Panc1 (cell line): ENCODE measurements at regions not wholly inside any gene's neighbourhood (a gene's known extent, or its start where the extent isn't known, plus 50 kb on each side); places are given as distances from the start of the nearest gene placed in this dataset.
"Not testable (repeated sequence)": the region's sequence is repeated elsewhere in the genome, so short reads cannot be mapped to it uniquely, and the experiment has no call there.

Experiments
- ATAC-seq: fragments of 200-7000 bp; cut with Tn5 transposase; 2 replicates; pipeline ENCODE4 v1.9.1; 2020; ENCODE audit warnings: mild to moderate bottlenecking, moderate library complexity
- BruUV-seq: library from RNA; stranded (reverse); fragments of 400-500 nt; replicated peaks from 2 replicates; lab custom pipeline; 2021; lab: Mats Ljungman, UMichigan
- CTCF ChIA-PET: fragments of 300-600 bp; sonication (Branson Sonifier 250); formaldehyde crosslinking; loops from one replicate; lab custom pipeline; 2022; ENCODE audit warnings: antibody characterized with exemption; lab: Charles Lee
- POLR2A ChIA-PET: fragments of 300-600 bp; sonication (Branson Sonifier 250); formaldehyde crosslinking; loops from one replicate; lab custom pipeline; 2022; ENCODE audit warnings: antibody characterized with exemption; lab: Charles Lee
- DNase-seq: peaks from one replicate; pipeline ENCODE4 v3.0.0-alpha.2; 2010; ENCODE audit warnings: low read depth, low spot score
- H3K27ac ChIP-seq: 2 replicates; pipeline ENCODE4 v1.5.1; 2011; ENCODE audit warnings: mild to moderate bottlenecking, low read length, inconsistent platforms
- H3K27me3 ChIP-seq: fragments of 200-500 bp; sonication (Bioruptor generic); 2 replicates; pipeline ENCODE4 v1.6.0; 2014; ENCODE audit warnings: low read length, inconsistent platforms; ENCODE audit not compliant: control insufficient read depth, insufficient read depth
- H3K36me3 ChIP-seq: fragments of 200-500 bp; sonication (Bioruptor generic); 2 replicates; pipeline ENCODE4 v1.5.1; 2014; ENCODE audit warnings: inconsistent platforms, mild to moderate bottlenecking, low read length, moderate library complexity; ENCODE audit not compliant: control insufficient read depth, insufficient read depth
- H3K4me1 ChIP-seq: 2 replicates; pipeline ENCODE4 v1.5.1; 2011; ENCODE audit warnings: inconsistent platforms, mild to moderate bottlenecking, low read length, moderate library complexity; ENCODE audit not compliant: control insufficient read depth, insufficient read depth
- H3K4me3 ChIP-seq, 2 experiments: 2 replicates each; pipeline ENCODE4 v1.5.1; 2011 to 2012; ENCODE audit warnings: low read depth in 2 of 2, low read length in 2 of 2, mild to moderate bottlenecking in 2 of 2, inconsistent platforms in 1 of 2, moderate library complexity in 1 of 2
- H3K9me3 ChIP-seq: fragments of 200-500 bp; sonication (Bioruptor generic); 2 replicates; pipeline ENCODE4 v1.5.1; 2014; ENCODE audit warnings: low read depth, mild to moderate bottlenecking, inconsistent platforms, low read length, moderate library complexity; ENCODE audit not compliant: control insufficient read depth, insufficient read depth
- POLR2AphosphoS5 ChIP-seq: IDR thresholded peaks from 2 replicates; pipeline ENCODE4 v1.6.1; 2012; ENCODE audit warnings: mild to moderate bottlenecking, low read depth, low read length, moderate library complexity
- SIN3A ChIP-seq: IDR thresholded peaks from 2 replicates; pipeline ENCODE4 v1.6.1; 2012; ENCODE audit warnings: low read depth, mild to moderate bottlenecking, low read length, moderate library complexity, borderline replicate concordance; ENCODE audit not compliant: insufficient read depth
- TCF7L2 ChIP-seq: IDR thresholded peaks from 2 replicates; pipeline ENCODE4 v1.6.1; 2011; ENCODE audit warnings: mild to moderate bottlenecking, low read depth, low read length, inconsistent platforms
- in situ Hi-C: cut with HindIII; loops from 2 replicates; pipeline ENCODE4 v1.10.0; 2016; ENCODE audit warnings: low sequenced_read_pairs, low pct_unique_long_range_greater_than_20kb
- intact Hi-C: fragments of 100-400 bp; cut with micrococcal nuclease; formaldehyde crosslinking; loops from one replicate; pipeline ENCODE4 v1.10.0; 2022; ENCODE audit not compliant: unreplicated experiment
- TF ChIP-seq, protein P1 (sequence below): fragments of 450-650 bp; IDR thresholded peaks from 2 replicates; pipeline ENCODE4 v1.5.1; 2017; ENCODE audit warnings: mild to moderate bottlenecking
- TF ChIP-seq, protein P2 (sequence below), 2 experiments: IDR thresholded peaks; 2 replicates each; pipeline ENCODE4 v1.6.1; 2011 to 2012; ENCODE audit warnings: low read depth in 2 of 2, control low read depth in 1 of 2, low read length in 1 of 2, mild to moderate bottlenecking in 1 of 2, moderate library complexity in 1 of 2; ENCODE audit not compliant: insufficient read depth in 1 of 2

- Histone ChIP-seq H3K36me3 (no peaks in the 10 kb centered on the region), H3K9me3 (no peaks in the 10 kb centered on the region), H3K4me3 (no peak overlapping the region), H3K27me3 (no peaks in the 10 kb centered on the region), H3K27ac (no peak overlapping the region), H3K4me1 (no peaks in the 10 kb centered on the region)
- ATAC-seq (no peak), DNase-seq (peak; percentile 10)
- intact Hi-C loops: no loop called here
- ChIA-PET CTCF (interaction anchor here (0.5 to 1.1 kb wide), 3 partner anchors 381 to 1517 kb away, joined by 3 to 4 read pairs (median 3); partner anchors contain the start of gene ZC3H12B), POLR2A (interaction anchor here (0.6 kb wide), 2 partner anchors 28 to 254 kb away, joined by 5 to 6 read pairs; no protein-coding TSS in a partner anchor)
- no TSS peak for BruUV-seq
- TF ChIP-seq, protein P1, sequence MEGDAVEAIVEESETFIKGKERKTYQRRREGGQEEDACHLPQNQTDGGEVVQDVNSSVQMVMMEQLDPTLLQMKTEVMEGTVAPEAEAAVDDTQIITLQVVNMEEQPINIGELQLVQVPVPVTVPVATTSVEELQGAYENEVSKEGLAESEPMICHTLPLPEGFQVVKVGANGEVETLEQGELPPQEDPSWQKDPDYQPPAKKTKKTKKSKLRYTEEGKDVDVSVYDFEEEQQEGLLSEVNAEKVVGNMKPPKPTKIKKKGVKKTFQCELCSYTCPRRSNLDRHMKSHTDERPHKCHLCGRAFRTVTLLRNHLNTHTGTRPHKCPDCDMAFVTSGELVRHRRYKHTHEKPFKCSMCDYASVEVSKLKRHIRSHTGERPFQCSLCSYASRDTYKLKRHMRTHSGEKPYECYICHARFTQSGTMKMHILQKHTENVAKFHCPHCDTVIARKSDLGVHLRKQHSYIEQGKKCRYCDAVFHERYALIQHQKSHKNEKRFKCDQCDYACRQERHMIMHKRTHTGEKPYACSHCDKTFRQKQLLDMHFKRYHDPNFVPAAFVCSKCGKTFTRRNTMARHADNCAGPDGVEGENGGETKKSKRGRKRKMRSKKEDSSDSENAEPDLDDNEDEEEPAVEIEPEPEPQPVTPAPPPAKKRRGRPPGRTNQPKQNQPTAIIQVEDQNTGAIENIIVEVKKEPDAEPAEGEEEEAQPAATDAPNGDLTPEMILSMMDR: peak; percentile 65
- TF ChIP-seq POLR2AphosphoS5: no peak
- no peak for TF ChIP-seq TCF7L2
- TF ChIP-seq, protein P2, sequence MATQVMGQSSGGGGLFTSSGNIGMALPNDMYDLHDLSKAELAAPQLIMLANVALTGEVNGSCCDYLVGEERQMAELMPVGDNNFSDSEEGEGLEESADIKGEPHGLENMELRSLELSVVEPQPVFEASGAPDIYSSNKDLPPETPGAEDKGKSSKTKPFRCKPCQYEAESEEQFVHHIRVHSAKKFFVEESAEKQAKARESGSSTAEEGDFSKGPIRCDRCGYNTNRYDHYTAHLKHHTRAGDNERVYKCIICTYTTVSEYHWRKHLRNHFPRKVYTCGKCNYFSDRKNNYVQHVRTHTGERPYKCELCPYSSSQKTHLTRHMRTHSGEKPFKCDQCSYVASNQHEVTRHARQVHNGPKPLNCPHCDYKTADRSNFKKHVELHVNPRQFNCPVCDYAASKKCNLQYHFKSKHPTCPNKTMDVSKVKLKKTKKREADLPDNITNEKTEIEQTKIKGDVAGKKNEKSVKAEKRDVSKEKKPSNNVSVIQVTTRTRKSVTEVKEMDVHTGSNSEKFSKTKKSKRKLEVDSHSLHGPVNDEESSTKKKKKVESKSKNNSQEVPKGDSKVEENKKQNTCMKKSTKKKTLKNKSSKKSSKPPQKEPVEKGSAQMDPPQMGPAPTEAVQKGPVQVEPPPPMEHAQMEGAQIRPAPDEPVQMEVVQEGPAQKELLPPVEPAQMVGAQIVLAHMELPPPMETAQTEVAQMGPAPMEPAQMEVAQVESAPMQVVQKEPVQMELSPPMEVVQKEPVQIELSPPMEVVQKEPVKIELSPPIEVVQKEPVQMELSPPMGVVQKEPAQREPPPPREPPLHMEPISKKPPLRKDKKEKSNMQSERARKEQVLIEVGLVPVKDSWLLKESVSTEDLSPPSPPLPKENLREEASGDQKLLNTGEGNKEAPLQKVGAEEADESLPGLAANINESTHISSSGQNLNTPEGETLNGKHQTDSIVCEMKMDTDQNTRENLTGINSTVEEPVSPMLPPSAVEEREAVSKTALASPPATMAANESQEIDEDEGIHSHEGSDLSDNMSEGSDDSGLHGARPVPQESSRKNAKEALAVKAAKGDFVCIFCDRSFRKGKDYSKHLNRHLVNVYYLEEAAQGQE (IDR thresholded peaks at IDR 0.05; ENCODE audit: insufficient read depth in 1 of 2, low read depth in 2 of 2, low read length in 1 of 2): no peak
- no peak for TF ChIP-seq SIN3A
- in situ Hi-C loops: no loop called here
Observed at GRCh38 chrX:65451663-65452062, 82.9 kb downstream of the LAS1L start.

GRCh38 chrX:65420154-65420553, 114.4 kb downstream of the LAS1L start:
- TF ChIP-seq, protein P1: no peak
- TF ChIP-seq TCF7L2 (no peak), SIN3A (no peak), POLR2AphosphoS5 (no peak)
- TF ChIP-seq, protein P2 (IDR thresholded peaks at IDR 0.05; ENCODE audit: insufficient read depth in 1 of 2, low read depth in 2 of 2, low read length in 1 of 2): no peak
- in situ Hi-C loops: no loop called here
- no TSS peak for BruUV-seq
- ChIA-PET POLR2A (no interaction called here), CTCF (no interaction called here)
- intact Hi-C loops: no loop called here
- DNase-seq (no peak), ATAC-seq (no peak)
- Histone ChIP-seq H3K27me3 (no peaks in the 10 kb centered on the region), H3K27ac (no peak overlapping the region), H3K4me3 (no peak overlapping the region), H3K9me3 (no peaks in the 10 kb centered on the region), H3K4me1 (no peaks in the 10 kb centered on the region), H3K36me3 (no peaks in the 10 kb centered on the region)

- H3K36me3 ChIP-seq, CTCF ChIA-PET, BruUV-seq, POLR2A ChIA-PET, H3K4me1 ChIP-seq, ATAC-seq, H3K27me3 ChIP-seq, in situ Hi-C loops, H3K9me3 ChIP-seq, H3K27ac ChIP-seq, DNase-seq: not testable (repeated sequence)
- peak overlapping the region in 1 of 2 experiments; percentile 43; a peak in 3 of 4 replicates for H3K4me3 ChIP-seq
- intact Hi-C loops: loop anchor here (10.0 kb wide), 1 partner anchor 363 kb away; no protein-coding TSS in a partner anchor
Observed at GRCh38 chrX:65407662-65408061, 126.9 kb downstream of the LAS1L start.
